NCI-H128 (cell line): ENCODE measurements at regions not wholly inside any gene's neighbourhood (a gene's known extent, or its start where the extent isn't known, plus 50 kb on each side); places are given as distances from the start of the nearest gene placed in this dataset.
"Not testable (repeated sequence)": the region's sequence is repeated elsewhere in the genome, so short reads cannot be mapped to it uniquely, and the experiment has no call there.

ENCODE experiments used
- DNase-seq: peaks from one replicate; lab custom pipeline; 2025; ENCODE audit not compliant: unreplicated experiment; lab: John Stamatoyannopoulos, UW

DNA sequence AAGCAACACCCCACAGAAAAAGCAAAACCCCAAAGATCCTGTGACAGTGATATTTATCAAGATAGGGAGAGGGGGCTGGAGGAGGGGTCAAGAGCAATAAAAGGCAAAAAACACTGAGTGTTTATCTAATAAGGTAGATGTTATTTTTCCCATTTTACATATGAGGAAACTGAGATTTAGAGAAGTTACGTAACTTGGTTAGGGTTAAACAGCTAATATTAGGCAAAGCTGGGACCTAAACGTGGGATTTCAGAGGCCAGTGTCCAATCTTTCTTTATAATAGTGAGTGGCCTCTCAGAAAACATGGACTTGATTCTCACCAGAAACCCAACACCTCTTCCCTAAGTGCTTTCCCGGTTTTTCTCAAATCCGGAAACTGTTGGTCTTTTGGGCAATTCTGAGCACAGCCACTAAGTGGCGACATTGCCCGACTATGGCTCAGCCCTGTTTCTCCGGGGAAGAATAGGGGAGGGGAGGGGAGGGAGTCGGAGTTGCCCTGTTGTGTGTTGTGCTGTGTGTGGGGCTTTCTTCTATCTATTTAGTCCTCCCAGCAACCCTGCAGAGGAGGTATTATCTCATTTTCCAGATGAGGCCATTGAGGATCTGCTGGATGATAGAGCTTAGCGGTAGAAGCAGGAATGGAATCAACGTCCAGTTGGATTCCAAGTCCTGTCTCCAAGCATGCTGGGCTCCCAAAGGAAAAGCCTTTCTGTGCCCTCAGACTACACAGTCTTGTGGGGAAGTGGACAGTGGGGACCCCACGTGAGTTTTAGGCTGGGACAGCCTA, 58.7 kb upstream of the ETV3 start:
- DNase-seq: not testable (repeated sequence)

DNA sequence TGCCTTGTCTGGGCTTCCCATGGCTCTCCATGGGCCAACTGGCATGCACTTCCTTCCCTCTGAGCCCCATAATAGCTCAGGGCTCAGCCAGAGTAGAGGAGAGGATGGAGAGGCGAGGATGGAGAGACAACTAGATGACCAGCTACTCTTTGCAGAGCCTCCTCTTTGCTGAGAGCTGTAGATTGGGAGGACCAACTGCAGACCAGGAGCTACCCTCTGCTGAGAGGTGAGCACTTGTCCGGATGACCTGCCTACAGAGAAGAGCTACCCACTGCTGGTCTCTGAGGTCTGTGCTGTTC, 58.0 kb upstream of the ETV3 start:
- no peak for DNase-seq

DNA sequence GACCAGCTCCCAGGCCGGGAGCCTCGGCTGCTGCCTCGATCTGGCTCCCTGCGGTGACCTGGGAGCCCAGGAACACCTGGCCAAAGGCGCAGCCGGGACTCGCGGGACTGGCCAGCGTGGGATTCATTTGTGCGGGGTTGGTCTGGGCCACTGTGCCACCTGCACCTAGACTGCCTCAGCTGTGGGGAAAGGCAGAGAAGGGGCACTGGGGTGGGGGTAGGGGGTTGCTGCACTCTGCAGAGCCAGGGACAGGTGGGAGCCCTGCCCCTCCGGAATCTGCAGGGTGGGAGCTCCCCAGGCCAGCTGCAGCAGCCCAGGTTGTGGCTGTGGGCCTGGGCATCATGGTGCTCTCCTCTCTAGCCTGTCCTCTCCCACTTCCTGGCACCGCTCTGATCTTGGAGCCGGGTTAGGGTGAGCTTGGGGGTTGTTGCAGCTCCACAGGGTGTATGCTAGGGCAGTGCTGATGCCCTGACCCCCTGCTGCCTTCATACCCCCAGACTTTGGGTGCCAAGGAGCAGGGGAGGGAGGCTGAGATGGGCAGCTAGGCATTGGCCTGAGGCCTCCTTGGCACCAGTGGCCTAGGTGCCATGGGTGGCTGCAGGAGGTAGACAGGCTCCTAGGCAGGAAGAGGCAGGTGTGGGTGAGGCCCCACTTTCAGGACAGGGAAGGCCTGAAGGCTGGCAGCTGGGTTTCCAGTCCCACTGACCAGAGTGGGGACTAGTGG, 57.5 kb upstream of the ETV3 start:
- no peak for DNase-seq

DNA sequence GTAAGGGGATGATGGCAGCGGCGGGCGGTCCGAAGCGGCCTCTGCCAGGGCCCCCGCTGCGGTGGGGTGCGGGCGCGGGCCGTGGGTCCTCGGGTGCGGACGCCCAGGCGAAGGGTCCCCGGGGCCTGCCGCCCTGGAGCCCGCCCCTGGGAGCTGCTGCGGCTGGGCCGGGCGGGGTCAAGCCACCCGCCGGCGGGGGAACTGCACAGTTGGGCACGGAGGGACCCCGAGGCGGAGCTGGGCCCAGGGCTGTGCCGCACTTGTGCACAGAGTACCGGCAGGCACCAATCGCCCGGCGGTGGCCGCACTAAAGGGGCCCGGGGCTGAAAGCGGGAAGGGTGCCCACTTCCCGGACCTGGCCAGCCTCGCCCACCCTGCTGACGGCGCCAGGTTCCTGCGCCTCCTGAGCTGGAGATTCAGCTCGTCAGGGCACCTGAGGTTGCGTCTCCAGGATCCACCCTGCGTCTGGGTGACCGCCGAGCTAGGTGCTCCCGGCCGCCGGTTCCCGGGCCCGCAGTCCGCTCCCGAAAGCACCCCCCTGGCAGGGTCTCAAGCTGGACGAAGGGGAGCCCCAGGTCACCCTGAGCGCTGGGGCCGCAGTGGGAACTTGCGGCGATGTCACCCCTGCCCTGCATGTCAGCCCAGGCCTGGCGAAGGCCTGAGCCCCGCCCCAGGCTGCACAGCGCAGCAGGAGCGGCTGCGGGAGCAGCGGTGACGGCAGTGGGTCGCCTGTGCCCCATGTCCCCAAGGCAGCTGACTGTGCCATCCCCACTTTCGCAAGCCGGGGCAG, 56.7 kb upstream of the ETV3 start:
- no peak for DNase-seq

DNA sequence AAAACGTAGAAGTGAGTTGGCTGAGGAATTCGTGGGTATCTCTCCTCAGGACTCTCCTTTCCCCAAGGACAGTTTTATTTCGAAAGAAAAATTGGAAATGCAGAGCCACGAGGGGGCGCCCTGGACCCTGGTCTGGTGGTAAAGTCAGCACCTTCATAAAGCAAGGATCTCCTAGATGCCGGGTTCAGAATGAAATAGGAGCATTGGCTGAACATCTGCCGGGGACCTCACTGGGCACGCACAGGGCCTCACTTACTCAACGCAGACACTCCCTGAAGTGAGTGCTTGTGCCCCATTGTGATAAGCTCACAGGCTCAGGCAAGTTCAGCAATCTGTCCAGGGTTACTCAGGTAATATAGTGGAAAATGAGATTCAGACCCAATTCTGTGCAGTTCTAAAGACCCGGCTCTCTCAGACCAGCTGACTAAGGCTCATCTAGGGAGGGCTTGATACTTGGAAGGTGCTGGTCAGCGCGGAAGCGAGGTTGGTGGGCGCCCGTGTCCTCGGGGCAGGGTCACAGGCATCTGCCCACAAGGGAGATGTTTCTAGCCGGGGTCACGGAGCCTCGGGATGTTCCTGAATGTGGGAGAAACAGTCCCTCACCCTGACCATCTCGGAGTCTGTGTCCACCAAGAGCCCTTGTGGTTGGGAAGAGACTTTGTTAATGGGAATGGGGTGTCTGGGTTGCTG, 55.7 kb upstream of the ETV3 start:
- DNase-seq: no peak

DNA sequence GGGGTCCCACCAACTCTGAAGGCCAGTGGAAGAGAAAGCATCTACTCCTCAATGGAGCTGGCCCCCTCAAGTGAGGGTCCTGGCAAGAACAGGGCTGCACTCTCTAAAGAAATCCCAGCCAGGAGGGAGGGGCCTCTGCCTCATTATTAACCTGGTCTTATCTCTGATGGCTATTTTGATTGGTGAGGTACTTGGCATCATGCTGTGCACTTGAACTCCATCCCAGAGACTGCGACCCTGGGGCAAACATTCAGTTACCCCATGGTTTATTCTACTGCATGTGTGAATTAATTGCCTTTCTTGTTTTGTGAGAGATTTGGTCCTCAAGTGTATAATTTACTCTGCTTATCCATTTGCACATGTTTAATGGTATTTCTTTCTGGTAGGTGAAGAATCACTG, 55.0 kb upstream of the ETV3 start:
- no peak for DNase-seq

DNA sequence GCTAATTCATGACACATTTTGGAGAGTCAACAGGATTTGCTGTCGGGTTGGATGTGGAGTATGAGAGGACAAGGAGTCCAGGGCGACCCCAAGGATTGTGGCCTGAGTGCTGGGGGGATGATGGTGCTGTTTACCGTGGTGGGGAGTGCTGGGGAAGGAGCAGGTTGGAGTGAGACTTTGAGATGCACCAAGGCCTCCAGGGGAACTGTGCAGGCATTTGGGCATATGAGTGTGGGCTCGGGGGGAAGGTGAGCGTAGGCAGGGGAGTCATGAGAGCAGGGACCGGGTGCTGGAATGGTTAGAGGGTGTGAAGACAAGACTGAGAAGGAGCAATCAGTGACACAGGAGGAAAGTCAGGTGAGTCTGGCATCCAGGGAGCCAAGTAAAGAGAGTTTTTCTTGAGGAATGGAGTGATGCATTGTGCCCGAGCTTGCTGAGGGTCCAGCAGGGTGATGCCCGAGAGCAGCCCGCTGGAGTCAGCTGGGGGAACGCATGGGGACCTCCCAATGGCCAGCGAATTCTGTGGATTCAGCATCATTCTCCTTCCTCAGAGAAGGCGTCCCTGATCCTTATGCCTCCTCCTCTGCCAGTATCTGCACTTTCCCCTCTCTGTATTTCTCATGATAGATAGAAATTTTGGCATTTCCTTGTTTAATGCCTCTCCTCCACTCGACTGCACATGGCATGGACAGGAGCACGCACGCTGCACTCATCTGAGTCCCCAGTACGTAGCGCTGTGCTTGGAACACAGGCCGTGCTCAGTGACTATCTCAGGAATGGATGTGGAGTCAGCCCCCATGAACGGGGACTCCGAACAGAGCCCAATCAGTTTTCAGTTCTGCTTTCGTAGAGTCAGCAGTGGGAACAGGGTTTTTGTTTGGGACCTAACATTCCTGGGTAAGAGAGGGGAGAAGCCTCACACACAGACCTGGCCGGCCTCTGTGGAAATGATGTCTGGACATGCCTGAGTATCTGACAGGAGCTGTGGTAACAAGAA, 52.1 kb upstream of the ETV3 start:
- DNase-seq: no peak

DNA sequence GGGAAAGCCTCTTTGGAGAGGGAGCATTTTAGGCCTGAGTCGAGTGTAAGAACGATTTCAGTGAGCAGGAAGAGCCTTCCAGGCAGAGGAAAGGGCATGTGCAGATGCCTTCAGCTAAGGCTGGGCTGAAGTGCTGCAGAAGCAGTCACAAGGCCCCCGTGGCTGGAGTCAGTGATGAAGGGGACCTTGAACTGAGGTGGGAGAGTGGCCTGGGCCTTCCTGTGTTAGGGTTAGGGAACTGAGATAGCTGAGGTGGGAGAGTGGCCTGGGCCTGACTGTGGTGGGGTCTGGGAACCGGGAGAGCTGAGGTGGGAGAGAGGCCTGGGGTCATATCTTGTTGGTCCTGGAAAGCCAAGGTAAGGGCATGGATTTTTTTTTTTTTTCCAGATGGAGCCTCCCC, 50.9 kb upstream of the ETV3 start:
- DNase-seq: no peak
